WTC11 (cell line): ENCODE measurements at regions not wholly inside any gene's neighbourhood (a gene's known extent, or its start where the extent isn't known, plus 50 kb on each side); places are given as distances from the start of the nearest gene placed in this dataset.

Experiments
- ATAC-seq: fragments of 200-7000 bp; cut with Tn5 transposase; 2 replicates; pipeline ENCODE4 v1.10.0; 2021; ENCODE audit warnings: mild to moderate bottlenecking, moderate library complexity
- CTCF ChIA-PET: fragments of 300-600 bp; sonication (Branson Sonifier 250); formaldehyde crosslinking; loops from one replicate; lab custom pipeline; 2021; ENCODE audit warnings: antibody characterized with exemption; lab: Charles Lee
- POLR2A ChIA-PET: fragments of 350-600 bp; sonication (Branson Sonifier 250); formaldehyde crosslinking; loops from one replicate; lab custom pipeline; 2021; ENCODE audit warnings: antibody characterized with exemption; lab: Charles Lee
- DNase-seq: peaks from one replicate; pipeline ENCODE4 v3.0.0; 2021; ENCODE audit warnings: low spot score
- H3K27ac Mint-ChIP-seq: 2 replicates; pipeline ENCODE4 v1.8.0; 2021; ENCODE audit warnings: mixed read lengths
- H3K27me3 Mint-ChIP-seq: 2 replicates; pipeline ENCODE4 v1.8.0; 2021; ENCODE audit warnings: low read depth, mild to moderate bottlenecking, moderate library complexity, mixed read lengths
- H3K36me3 Mint-ChIP-seq: 2 replicates; pipeline ENCODE4 v1.8.0; 2021; ENCODE audit warnings: mixed read lengths
- H3K4me1 Mint-ChIP-seq: 2 replicates; pipeline ENCODE4 v1.8.0; 2022; ENCODE audit warnings: mixed read lengths
- H3K4me3 Mint-ChIP-seq: 2 replicates; pipeline ENCODE4 v1.8.0; 2021; ENCODE audit warnings: mild to moderate bottlenecking, moderate library complexity, mixed read lengths
- H3K9me3 Mint-ChIP-seq: 2 replicates; pipeline ENCODE4 v1.8.0; 2021; ENCODE audit warnings: mixed read lengths
- AR ChIP-seq: fragments of 250-450 bp; sonication (Bioruptor Pico); IDR thresholded peaks from 2 replicates; pipeline ENCODE4 v1.9.0; 2021; ENCODE audit warnings: mild to moderate bottlenecking
- CDX4 ChIP-seq: fragments of 250-450 bp; sonication (Bioruptor Pico); IDR thresholded peaks from 2 replicates; pipeline ENCODE4 v1.9.0; 2021; ENCODE audit warnings: moderate library complexity, mild to moderate bottlenecking, inconsistent platforms, borderline replicate concordance
- E2F1 ChIP-seq: sonication (generic); formaldehyde crosslinking; IDR thresholded peaks from 2 replicates; pipeline ENCODE4 v1.8.0; 2022; ENCODE audit warnings: mild to moderate bottlenecking, missing genetic modification reagents
- ELF4 ChIP-seq: sonication (generic); formaldehyde crosslinking; IDR thresholded peaks from 2 replicates; pipeline ENCODE4 v1.8.1; 2022; ENCODE audit warnings: low read depth, mild to moderate bottlenecking, moderate library complexity, missing genetic modification reagents
- FOXJ3 ChIP-seq: sonication (generic); formaldehyde crosslinking; IDR thresholded peaks from 2 replicates; pipeline ENCODE4 v1.9.0; 2021; ENCODE audit warnings: missing genetic modification reagents, mild to moderate bottlenecking, borderline replicate concordance
- GTF2I ChIP-seq: fragments of 250-450 bp; sonication (Bioruptor Pico); conservative IDR thresholded peaks from 2 replicates; pipeline ENCODE4 v1.4.0; 2021; ENCODE audit warnings: mild to moderate bottlenecking
- HMGA2 ChIP-seq: fragments of 250-450 bp; sonication (Bioruptor Pico); IDR thresholded peaks from 2 replicates; pipeline ENCODE4 v1.4.0; 2021; ENCODE audit warnings: mild to moderate bottlenecking, moderate library complexity
- MXD4 ChIP-seq: fragments of 250-450 bp; sonication (Bioruptor Pico); IDR thresholded peaks from 2 replicates; pipeline ENCODE4 v1.8.0; 2021; ENCODE audit warnings: mild to moderate bottlenecking, moderate library complexity, borderline replicate concordance
- MYBL2 ChIP-seq: sonication (generic); formaldehyde crosslinking; IDR thresholded peaks from 2 replicates; pipeline ENCODE4 v1.8.1; 2023; ENCODE audit warnings: mild to moderate bottlenecking, moderate library complexity, missing genetic modification reagents
- NR3C1 ChIP-seq: sonication (generic); formaldehyde crosslinking; conservative IDR thresholded peaks from 2 replicates; pipeline ENCODE4 v1.8.1; 2023; ENCODE audit warnings: low read depth, mild to moderate bottlenecking, missing genetic modification reagents
- PRRX2 ChIP-seq: fragments of 250-450 bp; sonication (Bioruptor Pico); IDR thresholded peaks from 2 replicates; pipeline ENCODE4 v1.8.0; 2021; ENCODE audit warnings: mild to moderate bottlenecking
- STAT6 ChIP-seq: sonication (generic); formaldehyde crosslinking; conservative IDR thresholded peaks from 2 replicates; pipeline ENCODE4 v1.8.1; 2023; ENCODE audit warnings: mild to moderate bottlenecking, low read depth, missing genetic modification reagents, moderate library complexity
- TP53 ChIP-seq: sonication (generic); formaldehyde crosslinking; IDR thresholded peaks from 2 replicates; pipeline ENCODE4 v1.8.1; 2023; ENCODE audit warnings: mild to moderate bottlenecking, missing genetic modification reagents
- USF1 ChIP-seq: sonication (generic); formaldehyde crosslinking; IDR thresholded peaks from 2 replicates; pipeline ENCODE4 v1.8.0; 2022; ENCODE audit warnings: mild to moderate bottlenecking, missing genetic modification reagents
- ZNF281 ChIP-seq: sonication (generic); formaldehyde crosslinking; IDR thresholded peaks from 2 replicates; pipeline ENCODE4 v1.8.0; 2023; ENCODE audit warnings: mild to moderate bottlenecking, missing genetic modification reagents
- ZNF317 ChIP-seq: sonication (generic); formaldehyde crosslinking; IDR thresholded peaks from 2 replicates; pipeline ENCODE4 v1.8.1; 2023; ENCODE audit warnings: low read depth, mild to moderate bottlenecking, moderate library complexity, missing genetic modification reagents, borderline replicate concordance
- ZNF423 ChIP-seq: fragments of 250-450 bp; sonication (Bioruptor Pico); IDR thresholded peaks from 2 replicates; pipeline ENCODE4 v2.1.2; 2022; ENCODE audit warnings: mild to moderate bottlenecking, moderate library complexity
- TF ChIP-seq, protein P1 (sequence below): sonication (generic); formaldehyde crosslinking; conservative IDR thresholded peaks from 2 replicates; pipeline ENCODE4 v1.8.1; 2022; ENCODE audit warnings: mild to moderate bottlenecking, missing genetic modification reagents

GRCh38 chr7:121544726-121545125, 148.6 kb upstream of the FAM3C start:
- CTCF ChIA-PET, result interaction anchor here (1.2 kb wide), 1 partner anchor 178 kb away, joined by 3 read pairs; no protein-coding TSS in a partner anchor
- Mint-ChIP-seq H3K4me1 (peaks cover 4% of the 10 kb centered on the region; the same call in 1 of the 2 replicates), H3K27ac (no peak overlapping the region), H3K9me3 (peaks cover 27% of the 10 kb centered on the region), H3K27me3 (no peaks in the 10 kb centered on the region), H3K4me3 (no peak overlapping the region), H3K36me3 (peaks cover 22% of the 10 kb centered on the region)
- POLR2A ChIA-PET, result no interaction called here
- TF ChIP-seq GTF2I (CRISPR knock-in tag), result no peak
- no peak for TF ChIP-seq ELF4 (CRISPR knock-in tag)
- ATAC-seq (no peak), DNase-seq (no peak)

GRCh38 chr7:121544238-121544637, 148.1 kb upstream of the FAM3C start:
- POLR2A ChIA-PET, result no interaction called here
- H3K4me3 Mint-ChIP-seq, result no peak overlapping the region
- DNase-seq, result no peak
- TF ChIP-seq GTF2I (CRISPR knock-in tag) (no peak), MYBL2 (CRISPR knock-in tag) (no peak), CDX4 (CRISPR knock-in tag) (no peak), ZNF423 (CRISPR knock-in tag) (no peak), AR (no peak), ZNF317 (CRISPR knock-in tag) (no peak), ZNF281 (CRISPR knock-in tag) (no peak), HMGA2 (CRISPR knock-in tag) (no peak), TP53 (CRISPR knock-in tag) (no peak)
- TF ChIP-seq, protein P1, sequence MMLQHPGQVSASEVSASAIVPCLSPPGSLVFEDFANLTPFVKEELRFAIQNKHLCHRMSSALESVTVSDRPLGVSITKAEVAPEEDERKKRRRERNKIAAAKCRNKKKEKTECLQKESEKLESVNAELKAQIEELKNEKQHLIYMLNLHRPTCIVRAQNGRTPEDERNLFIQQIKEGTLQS, result no peak
- CTCF ChIA-PET, result no interaction called here
- peaks cover 4% of the 10 kb centered on the region; the same call in 1 of the 2 replicates for H3K4me1 Mint-ChIP-seq
- no peak overlapping the region for H3K27ac Mint-ChIP-seq
- ATAC-seq, result no peak
- peaks cover 22% of the 10 kb centered on the region for H3K36me3 Mint-ChIP-seq
- H3K27me3 Mint-ChIP-seq, result no peaks in the 10 kb centered on the region
- H3K9me3 Mint-ChIP-seq, result peaks cover 27% of the 10 kb centered on the region

DNA sequence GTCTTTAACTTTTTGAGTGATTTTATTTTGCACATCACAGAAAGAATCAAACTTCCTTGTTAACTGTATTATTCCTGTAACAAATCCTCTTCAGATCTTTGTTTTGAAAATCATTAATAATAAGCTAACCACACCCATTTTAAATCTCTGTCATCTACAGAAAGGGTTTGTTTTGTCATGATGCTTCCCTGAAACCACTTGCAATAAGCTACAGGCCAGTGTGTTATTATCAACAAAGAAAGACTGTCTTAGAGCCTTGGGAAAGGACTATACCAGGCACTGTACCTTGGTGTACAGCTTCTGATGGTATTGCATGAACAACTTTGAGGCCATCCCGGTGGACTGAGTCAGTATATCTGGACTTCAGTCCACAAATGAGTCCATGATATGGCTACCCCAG, 145.3 kb upstream of the FAM3C start:
- no peaks in the 10 kb centered on the region for H3K27me3 Mint-ChIP-seq
- no peak overlapping the region for H3K4me3 Mint-ChIP-seq
- no peak for ATAC-seq
- H3K27ac Mint-ChIP-seq, result no peak overlapping the region
- H3K4me1 Mint-ChIP-seq, result peaks cover 7% of the 10 kb centered on the region
- CTCF ChIA-PET, result no interaction called here
- no peak for DNase-seq
- POLR2A ChIA-PET, result no interaction called here
- H3K9me3 Mint-ChIP-seq, result peaks cover 29% of the 10 kb centered on the region
- H3K36me3 Mint-ChIP-seq, result peaks cover 22% of the 10 kb centered on the region
- TF ChIP-seq USF1 (CRISPR knock-in tag), result no peak
- TF ChIP-seq MXD4 (CRISPR knock-in tag), result no peak
- no peak for TF ChIP-seq PRRX2
- no peak for TF ChIP-seq STAT6 (CRISPR knock-in tag)
- TF ChIP-seq E2F1 (CRISPR knock-in tag), result no peak
- TF ChIP-seq FOXJ3 (CRISPR knock-in tag), result no peak
- no peak for TF ChIP-seq CDX4 (CRISPR knock-in tag)
- no peak for TF ChIP-seq NR3C1 (CRISPR knock-in tag)
